HEK293 (cell line): ENCODE measurements at regions not wholly inside any gene's neighbourhood (a gene's known extent, or its start where the extent isn't known, plus 50 kb on each side); places are given as distances from the start of the nearest gene placed in this dataset.

Source experiments
- CTCF ChIA-PET: fragments of 350-600 bp; formaldehyde crosslinking; extraction: SDS; loops from one replicate; lab custom pipeline; 2021; ENCODE audit warnings: antibody characterized with exemption; lab: Yijun Ruan, JAX
- POLR2A ChIA-PET: fragments of 300-600 bp; formaldehyde crosslinking; extraction: SDS; loops from one replicate; lab custom pipeline; 2020; ENCODE audit warnings: antibody characterized with exemption, inconsistent platforms; lab: Yijun Ruan, JAX
- H3K27ac ChIP-seq: fragments of 200-500 bp; sonication (Bioruptor generic); 2 replicates; pipeline ENCODE4 v1.5.1; 2014; ENCODE audit warnings: low read depth, low read length, control low read depth, inconsistent platforms; ENCODE audit errors: extremely low read depth
- H3K36me3 ChIP-seq, 2 experiments: fragments of 200-500 bp in 1 of 2; sonication (Bioruptor generic) in 1 of 2; 1 replicate in 1 of 2; 2 replicates in 1 of 2; pipeline ENCODE4 v1.5.1; 2014 to 2017; ENCODE audit warnings: inconsistent platforms in 2 of 2, low read length in 2 of 2; ENCODE audit not compliant: control insufficient read depth in 2 of 2, insufficient read depth in 1 of 2
- H3K4me1 ChIP-seq: fragments of 200-500 bp; sonication (Bioruptor generic); 2 replicates; pipeline ENCODE4 v1.5.1; 2014; ENCODE audit warnings: mild to moderate bottlenecking, low read length, inconsistent platforms; ENCODE audit not compliant: control insufficient read depth, insufficient read depth
- H3K4me3 ChIP-seq: 2 replicates; pipeline ENCODE4 v1.5.1; 2011; ENCODE audit warnings: low read depth, mild to moderate bottlenecking, control low read depth, low read length, moderate library complexity
- H3K9me3 ChIP-seq: fragments of 200-500 bp; sonication (Bioruptor generic); 2 replicates; pipeline ENCODE4 v1.5.1; 2014; ENCODE audit warnings: low read depth, low read length, inconsistent platforms; ENCODE audit not compliant: control insufficient read depth, insufficient read depth
- BCL11A ChIP-seq: fragments of 450-650 bp; formaldehyde crosslinking; IDR thresholded peaks from 2 replicates; pipeline ENCODE4 v1.5.1; 2016; ENCODE audit warnings: low read depth, missing biosample characterization, missing genetic modification characterization
- GLI2 ChIP-seq: fragments of 450-650 bp; formaldehyde crosslinking; IDR thresholded peaks from 2 replicates; pipeline ENCODE4; 2017; ENCODE audit warnings: missing biosample characterization, missing genetic modification characterization, low read depth, borderline replicate concordance
- GLIS1 ChIP-seq: fragments of 450-650 bp; formaldehyde crosslinking; IDR thresholded peaks from 2 replicates; pipeline ENCODE4 v1.5.1; 2016; ENCODE audit warnings: missing biosample characterization, missing genetic modification characterization
- GLIS2 ChIP-seq: fragments of 450-650 bp; formaldehyde crosslinking; IDR thresholded peaks from 2 replicates; pipeline ENCODE4 v1.5.1; 2016; ENCODE audit warnings: missing biosample characterization, missing genetic modification characterization
- IKZF3 ChIP-seq: fragments of 450-650 bp; IDR thresholded peaks from 2 replicates; pipeline ENCODE4 v1.5.0; 2018; ENCODE audit warnings: missing biosample characterization, mild to moderate bottlenecking, missing genetic modification characterization, moderate library complexity
- PBX3 ChIP-seq: sonication (generic); formaldehyde crosslinking; IDR thresholded peaks from 2 replicates; pipeline ENCODE4 v1.8.1; 2022; ENCODE audit warnings: mild to moderate bottlenecking, moderate library complexity, missing genetic modification reagents
- SP2 ChIP-seq: fragments of 450-650 bp; formaldehyde crosslinking; IDR thresholded peaks from 2 replicates; pipeline ENCODE4 v1.5.1; 2016; ENCODE audit warnings: missing biosample characterization, missing genetic modification characterization
- ZBTB17 ChIP-seq: fragments of 450-650 bp; formaldehyde crosslinking; IDR thresholded peaks from 2 replicates; pipeline ENCODE4 v1.5.1; 2016; ENCODE audit warnings: missing biosample characterization, missing genetic modification characterization
- ZEB2 ChIP-seq: fragments of 450-650 bp; formaldehyde crosslinking; IDR thresholded peaks from 2 replicates; pipeline ENCODE4 v1.5.1; 2016; ENCODE audit warnings: missing biosample characterization, missing genetic modification characterization
- ZFHX2 ChIP-seq: fragments of 450-650 bp; formaldehyde crosslinking; conservative IDR thresholded peaks from 2 replicates; pipeline ENCODE4 v1.5.1; 2016; ENCODE audit warnings: missing biosample characterization, missing genetic modification characterization
- ZNF10 ChIP-seq: fragments of 450-650 bp; formaldehyde crosslinking; IDR thresholded peaks from 2 replicates; pipeline ENCODE4 v1.5.1; 2017; ENCODE audit warnings: missing biosample characterization, missing genetic modification characterization
- ZNF132 ChIP-seq: fragments of 450-650 bp; formaldehyde crosslinking; IDR thresholded peaks from 2 replicates; pipeline ENCODE4 v1.5.1; 2017; ENCODE audit warnings: missing biosample characterization, missing genetic modification characterization, borderline replicate concordance
- ZNF211 ChIP-seq: fragments of 450-650 bp; formaldehyde crosslinking; IDR thresholded peaks from 2 replicates; pipeline ENCODE4 v1.5.1; 2016; ENCODE audit warnings: low read depth, missing biosample characterization, missing genetic modification characterization
- ZNF433 ChIP-seq: fragments of 450-650 bp; formaldehyde crosslinking; IDR thresholded peaks from 2 replicates; pipeline ENCODE4 v1.5.1; 2016; ENCODE audit warnings: missing biosample characterization, missing genetic modification characterization, low read depth
- ZNF501 ChIP-seq: fragments of 450-650 bp; formaldehyde crosslinking; IDR thresholded peaks from 2 replicates; pipeline ENCODE4 v1.5.1; 2016; ENCODE audit warnings: missing biosample characterization, missing genetic modification characterization
- ZNF510 ChIP-seq: fragments of 450-650 bp; formaldehyde crosslinking; IDR thresholded peaks from 2 replicates; pipeline ENCODE4 v1.5.1; 2018; ENCODE audit warnings: mild to moderate bottlenecking, missing genetic modification characterization, missing biosample characterization; ENCODE audit not compliant: insufficient replicate concordance
- ZNF555 ChIP-seq: fragments of 450-650 bp; formaldehyde crosslinking; conservative IDR thresholded peaks from 2 replicates; pipeline ENCODE4 v1.5.1; 2017; ENCODE audit warnings: missing biosample characterization, mild to moderate bottlenecking, missing genetic modification characterization, inconsistent platforms
- ZNF707 ChIP-seq: fragments of 450-650 bp; formaldehyde crosslinking; IDR thresholded peaks from 2 replicates; pipeline ENCODE4 v1.5.1; 2016; ENCODE audit warnings: missing biosample characterization, missing genetic modification characterization
- TF ChIP-seq, protein P1 (sequence below): fragments of 450-650 bp; formaldehyde crosslinking; IDR thresholded peaks from 2 replicates; pipeline ENCODE4 v1.5.1; 2016; ENCODE audit warnings: missing biosample characterization, missing genetic modification characterization
- TF ChIP-seq, protein P2 (sequence below): fragments of 450-650 bp; formaldehyde crosslinking; IDR thresholded peaks from 2 replicates; pipeline ENCODE4 v1.5.1; 2016; ENCODE audit warnings: missing biosample characterization, missing genetic modification characterization
- TF ChIP-seq, protein P3 (sequence below): fragments of 450-650 bp; formaldehyde crosslinking; IDR thresholded peaks from 2 replicates; pipeline ENCODE4 v1.5.1; 2016; ENCODE audit warnings: missing biosample characterization, missing genetic modification characterization, borderline replicate concordance
- TF ChIP-seq, protein P4 (sequence below): fragments of 450-650 bp; formaldehyde crosslinking; IDR thresholded peaks from 2 replicates; pipeline ENCODE4 v1.5.1; 2017; ENCODE audit warnings: missing biosample characterization, missing genetic modification characterization

- POLR2A ChIA-PET: no interaction called here
- Histone ChIP-seq H3K4me3 (no peak overlapping the region), H3K36me3 (no peaks in the 10 kb centered on the region), H3K27ac (no peak overlapping the region), H3K4me1 (0 out of 2 replicates have a peak, but pooled peaks cover 2% of the 10 kb centered on the region), H3K9me3 (no peaks in the 10 kb centered on the region)
- TF ChIP-seq ZBTB17 (tag by site-specific recombination) (no peak), GLIS2 (tag by site-specific recombination) (no peak), GLIS1 (tag by site-specific recombination) (no peak), ZNF555 (tag by site-specific recombination) (no peak), BCL11A (tag by site-specific recombination) (no peak), PBX3 (CRISPR knock-in tag) (no peak), ZNF501 (no peak)
- TF ChIP-seq, protein P1, sequence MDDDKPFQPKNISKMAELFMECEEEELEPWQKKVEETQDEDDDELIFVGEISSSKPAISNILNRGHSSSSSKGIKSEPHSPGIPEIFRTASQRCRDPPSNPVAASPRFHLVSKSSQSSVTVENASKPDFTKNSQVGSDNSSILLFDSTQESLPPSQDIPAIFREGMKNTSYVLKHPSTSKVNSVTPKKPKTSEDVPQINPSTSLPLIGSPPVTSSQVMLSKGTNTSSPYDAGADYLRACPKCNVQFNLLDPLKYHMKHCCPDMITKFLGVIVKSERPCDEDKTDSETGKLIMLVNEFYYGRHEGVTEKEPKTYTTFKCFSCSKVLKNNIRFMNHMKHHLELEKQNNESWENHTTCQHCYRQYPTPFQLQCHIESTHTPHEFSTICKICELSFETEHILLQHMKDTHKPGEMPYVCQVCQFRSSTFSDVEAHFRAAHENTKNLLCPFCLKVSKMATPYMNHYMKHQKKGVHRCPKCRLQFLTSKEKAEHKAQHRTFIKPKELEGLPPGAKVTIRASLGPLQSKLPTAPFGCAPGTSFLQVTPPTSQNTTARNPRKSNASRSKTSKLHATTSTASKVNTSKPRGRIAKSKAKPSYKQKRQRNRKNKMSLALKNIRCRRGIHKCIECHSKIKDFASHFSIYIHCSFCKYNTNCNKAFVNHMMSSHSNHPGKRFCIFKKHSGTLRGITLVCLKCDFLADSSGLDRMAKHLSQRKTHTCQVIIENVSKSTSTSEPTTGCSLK (tag by site-specific recombination): no peak
- CTCF ChIA-PET: interaction anchor here (1.0 kb wide), 1 partner anchor 33 kb away, joined by 3 read pairs; no protein-coding TSS in a partner anchor
Observed at GRCh38 chr20:8076306-8077136, 55.5 kb upstream of the PLCB1 start.

DNA sequence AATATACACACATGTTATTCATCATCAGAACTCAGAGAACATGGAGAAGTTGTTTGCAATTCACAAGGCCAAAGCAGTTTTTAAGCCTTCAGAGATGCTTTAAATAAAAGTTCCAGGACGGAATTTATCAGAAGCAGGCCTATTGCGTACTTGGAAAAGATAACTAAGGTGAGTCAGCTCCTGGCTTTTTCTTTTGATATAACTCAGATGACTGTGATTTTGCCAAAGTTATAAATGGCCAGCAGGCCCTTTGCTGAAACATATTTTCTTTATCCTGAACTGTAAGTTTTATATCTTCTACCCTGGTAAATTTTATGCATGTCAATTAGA, 55.0 kb upstream of the PLCB1 start:
- TF ChIP-seq, protein P2, sequence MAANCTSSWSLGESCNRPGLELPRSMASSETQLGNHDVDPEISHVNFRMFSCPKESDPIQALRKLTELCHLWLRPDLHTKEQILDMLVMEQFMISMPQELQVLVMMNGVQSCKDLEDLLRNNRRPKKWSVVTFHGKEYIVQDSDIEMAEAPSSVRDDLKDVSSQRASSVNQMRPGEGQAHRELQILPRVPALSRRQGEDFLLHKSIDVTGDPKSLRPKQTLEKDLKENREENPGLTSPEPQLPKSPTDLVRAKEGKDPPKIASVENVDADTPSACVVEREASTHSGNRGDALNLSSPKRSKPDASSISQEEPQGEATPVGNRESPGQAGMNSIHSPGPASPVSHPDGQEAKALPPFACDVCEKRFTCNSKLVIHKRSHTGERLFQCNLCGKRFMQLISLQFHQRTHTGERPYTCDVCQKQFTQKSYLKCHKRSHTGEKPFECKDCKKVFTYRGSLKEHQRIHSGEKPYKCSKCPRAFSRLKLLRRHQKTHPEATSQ: no peak
- TF ChIP-seq ZNF510 (tag by site-specific recombination) (no peak), ZNF132 (tag by site-specific recombination) (no peak), ZNF433 (no peak), ZEB2 (tag by site-specific recombination) (no peak), GLI2 (no peak), ZFHX2 (tag by site-specific recombination) (no peak), BCL11A (tag by site-specific recombination) (no peak), SP2 (tag by site-specific recombination) (no peak), ZNF10 (tag by site-specific recombination) (no peak), ZNF211 (tag by site-specific recombination) (no peak), IKZF3 (tag by site-specific recombination) (no peak), ZNF707 (tag by site-specific recombination) (no peak)
- TF ChIP-seq, protein P3, sequence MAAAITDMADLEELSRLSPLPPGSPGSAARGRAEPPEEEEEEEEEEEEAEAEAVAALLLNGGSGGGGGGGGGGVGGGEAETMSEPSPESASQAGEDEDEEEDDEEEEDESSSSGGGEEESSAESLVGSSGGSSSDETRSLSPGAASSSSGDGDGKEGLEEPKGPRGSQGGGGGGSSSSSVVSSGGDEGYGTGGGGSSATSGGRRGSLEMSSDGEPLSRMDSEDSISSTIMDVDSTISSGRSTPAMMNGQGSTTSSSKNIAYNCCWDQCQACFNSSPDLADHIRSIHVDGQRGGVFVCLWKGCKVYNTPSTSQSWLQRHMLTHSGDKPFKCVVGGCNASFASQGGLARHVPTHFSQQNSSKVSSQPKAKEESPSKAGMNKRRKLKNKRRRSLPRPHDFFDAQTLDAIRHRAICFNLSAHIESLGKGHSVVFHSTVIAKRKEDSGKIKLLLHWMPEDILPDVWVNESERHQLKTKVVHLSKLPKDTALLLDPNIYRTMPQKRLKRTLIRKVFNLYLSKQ (tag by site-specific recombination): no peak
- TF ChIP-seq, protein P4, sequence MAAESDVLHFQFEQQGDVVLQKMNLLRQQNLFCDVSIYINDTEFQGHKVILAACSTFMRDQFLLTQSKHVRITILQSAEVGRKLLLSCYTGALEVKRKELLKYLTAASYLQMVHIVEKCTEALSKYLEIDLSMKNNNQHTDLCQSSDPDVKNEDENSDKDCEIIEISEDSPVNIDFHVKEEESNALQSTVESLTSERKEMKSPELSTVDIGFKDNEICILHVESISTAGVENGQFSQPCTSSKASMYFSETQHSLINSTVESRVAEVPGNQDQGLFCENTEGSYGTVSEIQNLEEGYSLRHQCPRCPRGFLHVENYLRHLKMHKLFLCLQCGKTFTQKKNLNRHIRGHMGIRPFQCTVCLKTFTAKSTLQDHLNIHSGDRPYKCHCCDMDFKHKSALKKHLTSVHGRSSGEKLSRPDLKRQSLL (tag by site-specific recombination): no peak
- Histone ChIP-seq H3K4me1 (0 out of 2 replicates have a peak, but pooled peaks cover 2% of the 10 kb centered on the region), H3K36me3 (no peaks in the 10 kb centered on the region), H3K4me3 (no peak overlapping the region), H3K9me3 (no peaks in the 10 kb centered on the region), H3K27ac (no peak overlapping the region)
- CTCF ChIA-PET: no interaction called here
- POLR2A ChIA-PET: no interaction called here
